GM12873 (cell line): ENCODE measurements at regions not wholly inside any gene's neighbourhood (a gene's known extent, or its start where the extent isn't known, plus 50 kb on each side); places are given as distances from the start of the nearest gene placed in this dataset.

Experiments used
- CTCF ChIP-seq: IDR thresholded peaks from 2 replicates; pipeline ENCODE4 v1.5.1; 2012; ENCODE audit warnings: low read depth, mild to moderate bottlenecking, moderate library complexity, low read length, control low read depth; ENCODE audit not compliant: insufficient read depth; ENCODE audit errors: missing control alignments

DNA sequence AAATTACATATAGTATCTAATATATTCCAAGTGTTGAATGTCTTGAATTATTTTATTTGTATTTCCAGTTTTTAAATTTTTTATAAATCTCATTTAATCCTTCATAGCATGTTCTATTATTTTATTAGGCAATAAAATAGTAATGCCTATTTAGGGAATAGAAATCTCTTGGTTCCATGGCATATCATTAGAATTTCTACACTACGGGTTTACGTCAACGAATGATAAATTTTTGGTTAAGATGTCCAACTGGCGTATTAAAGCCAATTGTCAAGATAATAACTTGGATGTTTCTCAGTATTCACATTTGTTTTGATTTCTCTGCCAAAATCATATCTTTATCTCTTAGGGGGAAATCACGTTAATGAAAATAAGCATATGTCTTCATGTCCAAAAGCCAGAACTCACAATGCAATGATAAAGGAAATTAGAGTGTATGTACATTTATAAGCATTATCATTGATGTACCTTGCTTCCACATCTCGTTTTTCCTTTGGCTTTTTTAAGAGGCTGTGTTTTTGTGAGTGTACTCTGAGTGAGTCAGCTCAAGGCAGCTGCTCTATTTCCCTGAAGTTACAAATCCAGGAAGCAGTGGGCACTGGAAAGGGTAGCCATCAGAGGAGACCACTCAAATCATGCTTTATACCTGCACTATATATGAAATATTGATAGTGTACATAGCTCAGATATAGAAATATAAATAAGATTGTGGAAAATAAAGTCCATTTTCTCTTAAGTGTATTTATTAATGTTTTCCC is 115.8 kb upstream of the PDE1A start:
- TF ChIP-seq CTCF: no peak

GRCh38 chr2:182543741-182544525 is 117.1 kb upstream of the PDE1A start:
- TF ChIP-seq CTCF: no peak

- no peak for TF ChIP-seq CTCF
These were observed 118.8 kb upstream of the PDE1A start for GRCh38 chr2:182545420-182546167.

GRCh38 chr2:182548031-182548950 is 121.5 kb upstream of the PDE1A start:
- no peak for TF ChIP-seq CTCF

- no peak for TF ChIP-seq CTCF
These were observed 123.4 kb upstream of the PDE1A start for GRCh38 chr2:182550234-182550633.

DNA sequence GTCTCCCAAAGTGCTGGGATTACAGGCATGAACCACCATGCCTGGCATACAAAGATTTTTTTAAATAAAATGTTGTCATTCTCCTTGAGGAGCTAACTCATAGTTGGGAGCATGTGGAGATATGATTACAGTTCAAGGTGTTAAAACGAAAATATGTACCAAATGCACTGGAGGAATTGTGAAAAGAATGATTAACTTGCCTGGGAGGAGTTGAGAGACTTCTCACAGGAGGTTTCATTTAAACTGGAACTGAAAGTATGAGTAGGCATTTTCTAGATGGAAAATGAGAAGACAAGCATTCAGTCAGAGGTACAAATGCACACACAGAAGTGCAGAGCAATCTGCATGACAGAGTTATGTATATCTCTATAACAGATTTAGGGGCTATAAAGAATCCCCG is 126.6 kb upstream of the PDE1A start:
- TF ChIP-seq CTCF: no peak
